Coronary artery (tissue), 2 donors: ENCODE measurements at regions not wholly inside any gene's neighbourhood (a gene's known extent, or its start where the extent isn't known, plus 50 kb on each side); places are given as distances from the start of the nearest gene placed in this dataset.

Experiments used
- DNase-seq: peaks from one replicate; pipeline ENCODE4 v3.0.0-alpha.2; 2017; ENCODE audit warnings: low spot score
- H3K27ac ChIP-seq, 2 donors: fragments of 200-600 bp; sonication (generic); one replicate each; pipeline ENCODE4 v1.5.1; 2016 to 2019
- H3K4me3 ChIP-seq: fragments of 200-600 bp; sonication (generic); 2 replicates; pipeline ENCODE4 v1.5.1; 2016; ENCODE audit warnings: mild to moderate bottlenecking, moderate library complexity
- CTCF ChIP-seq: fragments of 200-600 bp; sonication (generic); IDR thresholded peaks from one replicate; pipeline ENCODE4 v1.5.1; 2019; ENCODE audit warnings: antibody characterized with exemption

DNA sequence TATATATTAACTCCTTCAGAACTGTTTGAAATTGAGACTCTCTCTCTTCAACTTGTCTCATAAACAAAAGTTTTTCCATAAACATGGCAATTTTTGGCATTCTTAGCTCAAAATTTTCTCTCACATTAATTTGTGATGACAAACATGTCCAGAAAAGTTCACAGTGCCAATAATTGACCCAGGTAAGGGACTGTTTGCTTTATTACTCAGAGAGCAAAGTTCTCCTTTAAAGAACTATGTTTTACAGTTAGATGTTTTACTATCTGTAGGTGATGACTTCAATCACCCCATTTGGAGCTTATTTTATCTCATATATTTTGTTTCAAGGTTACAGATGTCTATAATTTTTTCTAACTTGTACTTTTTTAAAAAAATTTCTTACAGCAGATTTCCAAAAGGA lies 855.6 kb downstream of the SLC16A7 start:
- DNase-seq = no peak
- H3K27ac ChIP-seq = no peak overlapping the region
- no peak for TF ChIP-seq CTCF
- no peak overlapping the region for H3K4me3 ChIP-seq

DNA sequence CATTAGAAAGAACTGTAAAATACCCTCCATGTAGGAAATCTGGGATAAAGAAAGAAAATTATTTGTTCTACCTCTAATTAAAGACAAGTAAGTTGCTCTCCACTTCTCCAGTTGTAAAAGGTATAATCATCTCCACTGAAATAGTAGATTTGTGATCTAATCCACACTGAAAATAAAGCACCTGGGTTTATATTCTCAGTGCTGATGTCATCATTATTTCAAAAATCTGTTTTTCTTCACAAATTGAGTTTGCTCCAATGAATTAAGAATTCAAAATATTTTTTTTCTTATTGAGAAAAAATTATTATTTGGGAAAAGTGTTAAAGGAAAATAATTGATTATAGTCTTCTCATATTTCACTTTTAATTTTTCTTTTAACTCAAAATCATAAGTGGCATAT lies 869.2 kb downstream of the SLC16A7 start:
- no peak overlapping the region for H3K27ac ChIP-seq
- TF ChIP-seq CTCF = no peak
- no peak overlapping the region for H3K4me3 ChIP-seq
- no peak for DNase-seq

GRCh38 chr12:60468546-60468945 lies 872.7 kb downstream of the SLC16A7 start:
- Histone ChIP-seq H3K27ac (no peak overlapping the region), H3K4me3 (no peak overlapping the region)
- no peak for DNase-seq
- TF ChIP-seq CTCF = no peak

GRCh38 chr12:60475825-60476224 lies 880.0 kb downstream of the SLC16A7 start:
- Histone ChIP-seq H3K27ac (no peak overlapping the region), H3K4me3 (no peak overlapping the region)
- TF ChIP-seq CTCF = no peak
- DNase-seq = no peak

GRCh38 chr12:60487284-60487683 lies 891.5 kb downstream of the SLC16A7 start:
- TF ChIP-seq CTCF = no peak
- H3K4me3 ChIP-seq = no peak overlapping the region
- DNase-seq = no peak
- H3K27ac ChIP-seq = no peak overlapping the region

GRCh38 chr12:60489071-60489470 lies 893.2 kb downstream of the SLC16A7 start:
- no peak for TF ChIP-seq CTCF
- Histone ChIP-seq H3K4me3 (no peak overlapping the region), H3K27ac (no peak overlapping the region)
- no peak for DNase-seq

DNA sequence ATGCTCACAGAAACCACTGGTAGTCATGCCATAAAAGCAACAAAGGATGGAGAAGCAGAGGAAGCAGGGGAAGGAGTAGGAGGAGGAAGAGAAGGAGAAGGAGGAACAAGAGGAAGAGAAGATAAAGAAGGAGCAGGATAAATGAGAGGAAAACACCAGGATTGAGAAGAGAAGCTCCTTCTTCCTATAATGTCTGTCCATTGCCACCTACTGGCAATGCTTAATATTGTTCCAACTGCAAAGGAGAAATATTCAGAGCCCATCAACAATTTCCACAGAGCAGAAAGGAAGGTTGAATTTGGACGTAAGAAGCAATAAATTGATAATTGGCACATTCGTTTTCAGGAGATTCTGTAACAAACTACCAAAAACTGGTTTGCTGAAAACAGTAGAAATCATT lies 898.4 kb downstream of the SLC16A7 start:
- DNase-seq = no peak
- Histone ChIP-seq H3K27ac (no peak overlapping the region), H3K4me3 (no peak overlapping the region)
- no peak for TF ChIP-seq CTCF
